HG03521 (cell line): ENCODE measurements at regions not wholly inside any gene's neighbourhood (a gene's known extent, or its start where the extent isn't known, plus 50 kb on each side); places are given as distances from the start of the nearest gene placed in this dataset.

Experiments
- ATAC-seq: cut with Tn5 transposase; IDR thresholded peaks from one replicate; pipeline ENCODE4 v1.9.1; 2021; ENCODE audit warnings: mild to moderate bottlenecking, moderate library complexity; ENCODE audit not compliant: unreplicated experiment

- no peak for ATAC-seq
Observed at GRCh38 chr5:121175986-121176385, 675.7 kb upstream of the FTMT start.

GRCh38 chr5:121182788-121183490, 668.7 kb upstream of the FTMT start:
- no peak for ATAC-seq

- ATAC-seq = no peak
Observed at GRCh38 chr5:121188849-121189248, 662.8 kb upstream of the FTMT start.

- no peak for ATAC-seq
Observed at GRCh38 chr5:121189342-121190305, 662.1 kb upstream of the FTMT start.

- ATAC-seq = no peak
Observed at GRCh38 chr5:121199216-121199999, 652.3 kb upstream of the FTMT start.

- no peak for ATAC-seq
Observed at GRCh38 chr5:121218086-121218485, 633.6 kb upstream of the FTMT start.

GRCh38 chr5:121221483-121221882, 630.2 kb upstream of the FTMT start:
- ATAC-seq = no peak

- no peak for ATAC-seq
Observed at GRCh38 chr5:121226765-121227164, 624.9 kb upstream of the FTMT start.

- ATAC-seq = no peak
Observed at GRCh38 chr5:121239951-121240350, 611.7 kb upstream of the FTMT start.

- ATAC-seq = no peak
Observed at GRCh38 chr5:121246971-121247370, 604.7 kb upstream of the FTMT start.

- no peak for ATAC-seq
Observed at GRCh38 chr5:121251954-121252353, 599.7 kb upstream of the FTMT start.

GRCh38 chr5:121257621-121258020, 594.1 kb upstream of the FTMT start:
- no peak for ATAC-seq

GRCh38 chr5:121263456-121263855, 588.2 kb upstream of the FTMT start:
- no peak for ATAC-seq

GRCh38 chr5:121264605-121265004, 587.1 kb upstream of the FTMT start:
- no peak for ATAC-seq

GRCh38 chr5:121271546-121271945, 580.1 kb upstream of the FTMT start:
- ATAC-seq = no peak

GRCh38 chr5:121273833-121274433, 577.7 kb upstream of the FTMT start:
- no peak for ATAC-seq

GRCh38 chr5:121279801-121280200, 571.9 kb upstream of the FTMT start:
- ATAC-seq = no peak

- ATAC-seq = no peak
Observed at GRCh38 chr5:121285801-121286521, 565.7 kb upstream of the FTMT start.

GRCh38 chr5:121288781-121289180, 562.9 kb upstream of the FTMT start:
- no peak for ATAC-seq

- ATAC-seq = no peak
Observed at GRCh38 chr5:121292664-121293063, 559.0 kb upstream of the FTMT start.
